ENCODE measurements at regions not wholly inside any gene's neighbourhood (a gene's known extent, or its start where the extent isn't known, plus 50 kb on each side); places are given as distances from the start of the nearest gene placed in this dataset.

- TF ChIP-seq EZH2 (IDR thresholded peaks at IDR 0.05) (no peak), POLR2AphosphoS5 (IDR thresholded peaks at IDR 0.05; ENCODE audit: borderline replicate concordance, low read depth, low read length) (no peak)
Measured at GRCh38 chr1:81270051-81270450, 530.7 kb upstream of the ADGRL2 start.

Measured in SK-N-MC (cell line).